ENCODE measurements at regions not wholly inside any gene's neighbourhood (a gene's known extent, or its start where the extent isn't known, plus 50 kb on each side); places are given as distances from the start of the nearest gene placed in this dataset.
A peak's percentile ranks its signal among the peaks of the same experiment; 100 is the strongest.

- TF ChIP-seq CTCF (IDR thresholded peaks at IDR 0.05) = 0 out of 2 replicates have a peak, but pooled peaks have one; percentile 20
- no peak for TF ChIP-seq REST (IDR thresholded peaks at IDR 0.05; ENCODE audit: insufficient read depth in 1 of 2, low read depth in 2 of 2, low read length in 1 of 2)
- no peak for TF ChIP-seq TCF7L2 (IDR thresholded peaks at IDR 0.05; ENCODE audit: low read depth, low read length)
Measured at GRCh38 chr16:48834576-48834975, 224.6 kb upstream of the N4BP1 start.

Measured in Panc1 (cell line).